HepG2 (cell line): ENCODE measurements at regions not wholly inside any gene's neighbourhood (a gene's known extent, or its start where the extent isn't known, plus 50 kb on each side); places are given as distances from the start of the nearest gene placed in this dataset.

Experiments used
- ATAC-seq: fragments of 200-7000 bp; cut with Tn5 transposase; 3 replicates; pipeline ENCODE4 v1.9.1; 2020; ENCODE audit warnings: mild to moderate bottlenecking, moderate library complexity
- BruUV-seq: library from RNA; stranded (reverse); fragments of 400-500 nt; replicated peaks from 2 replicates; lab custom pipeline; 2021; lab: Mats Ljungman, UMichigan
- CTCF ChIA-PET: fragments of 300-600 bp; formaldehyde crosslinking; extraction: SDS; loops from one replicate; lab custom pipeline; 2021; ENCODE audit warnings: low total read pairs, inconsistent platforms, low intra/inter-chr PET ratio; lab: Yijun Ruan, JAX
- POLR2A ChIA-PET: fragments of 350-600 bp; sonication (Branson Sonifier 250); formaldehyde crosslinking; loops from one replicate; lab custom pipeline; 2020; ENCODE audit warnings: antibody characterized with exemption, inconsistent platforms; lab: Yijun Ruan, JAX
- DNase-seq: peaks from one replicate; pipeline ENCODE4 v3.0.0-alpha.2; 2015; ENCODE audit warnings: low spot score
- FAIRE-seq: peaks from 3 replicates; lab custom pipeline; 2011; peaks lifted over from hg19 to GRCh38; lab: Jason Lieb, UNC
- H2AFZ ChIP-seq: one replicate; pipeline ENCODE4 v1.6.1; 2011; ENCODE audit warnings: low read length, inconsistent platforms
- H3K27ac ChIP-seq: fragments of 300-600 bp; 3 replicates; pipeline ENCODE4 v1.8.0; 2011; ENCODE audit warnings: mixed run types, mild to moderate bottlenecking, mixed read lengths, low read length, inconsistent platforms; ENCODE audit not compliant: insufficient read depth; ENCODE audit errors: extremely low read length
- H3K27me3 ChIP-seq, 2 experiments: fragments of 200-600 bp in 1 of 2; 2 replicates in 1 of 2; 3 replicates in 1 of 2; pipeline versions ENCODE4 v1.6.0 to v1.8.0; 2011; ENCODE audit warnings: low read length in 2 of 2, mild to moderate bottlenecking in 2 of 2, moderate library complexity in 2 of 2, inconsistent platforms in 1 of 2; ENCODE audit not compliant: insufficient read depth in 2 of 2, control insufficient read depth in 1 of 2
- H3K36me3 ChIP-seq, 2 experiments: fragments of 200-600 bp in 1 of 2; replicated peaks in 1 of 2; 2 replicates in 1 of 2; 3 replicates in 1 of 2; pipeline versions ENCODE4 v1.5.1 to v1.8.0; 2011; ENCODE audit warnings: low read length in 2 of 2, inconsistent platforms in 1 of 2; ENCODE audit not compliant: insufficient read depth in 2 of 2, control insufficient read depth in 1 of 2
- H3K4me1 ChIP-seq: 2 replicates; pipeline ENCODE4 v1.5.1; 2012; ENCODE audit warnings: low read length, inconsistent platforms; ENCODE audit not compliant: insufficient read depth
- H3K4me2 ChIP-seq: 2 replicates; pipeline ENCODE4 v1.6.0; 2011; ENCODE audit warnings: low read depth, low read length, inconsistent platforms
- H3K4me3 ChIP-seq, 3 experiments: fragments of 200-600 bp in 1 of 3; sonication (generic), shearing (Covaris generic) in 1 of 3; replicated peaks in 1 of 3; 2 replicates each; pipeline ENCODE4 v1.5.1; 2011 to 2016; ENCODE audit warnings: low read length in 3 of 3, inconsistent platforms in 2 of 3, low read depth in 2 of 3, mild to moderate bottlenecking in 2 of 3, control low read depth in 1 of 3, mixed read lengths in 1 of 3; ENCODE audit not compliant: insufficient read depth in 1 of 3
- H3K79me2 ChIP-seq: one replicate; pipeline ENCODE4 v1.6.1; 2011; ENCODE audit warnings: low read length, inconsistent platforms; ENCODE audit not compliant: insufficient read depth
- H3K9ac ChIP-seq: 2 replicates; pipeline ENCODE4 v1.6.0; 2011; ENCODE audit warnings: mild to moderate bottlenecking, low read depth, low read length, inconsistent platforms; ENCODE audit not compliant: insufficient read depth
- H3K9me3 ChIP-seq: 2 replicates; pipeline ENCODE4 v1.5.1; 2012; ENCODE audit warnings: mild to moderate bottlenecking, low read length
- H4K20me1 ChIP-seq: 2 replicates; pipeline ENCODE4 v1.6.0; 2011; ENCODE audit warnings: inconsistent platforms, mild to moderate bottlenecking, low read length, moderate library complexity; ENCODE audit not compliant: insufficient read depth
- CCAR2 ChIP-seq: fragments of 200-400 bp; formaldehyde crosslinking; optimal IDR thresholded peaks from 2 replicates; pipeline ENCODE3; 2018; ENCODE audit warnings: low read depth, mild to moderate bottlenecking, low read length, moderate library complexity
- CEBPG ChIP-seq: IDR thresholded peaks from 2 replicates; pipeline ENCODE4 v1.6.1; 2016
- KAT2B ChIP-seq: fragments of 150-350 bp; IDR thresholded peaks from 2 replicates; pipeline ENCODE4 v1.6.1; 2014; ENCODE audit warnings: low read depth, low read length, borderline replicate concordance
- POLR2AphosphoS5 ChIP-seq: IDR thresholded peaks from 2 replicates; pipeline ENCODE4 v1.6.1; 2012; ENCODE audit warnings: low read depth, low read length
- REST ChIP-seq, 2 experiments: IDR thresholded peaks; 2 replicates each; pipeline ENCODE4 v1.6.1; 2011 to 2012; ENCODE audit warnings: low read length in 2 of 2, borderline replicate concordance in 1 of 2, low read depth in 1 of 2, mild to moderate bottlenecking in 1 of 2, moderate library complexity in 1 of 2
- SOX13 ChIP-seq, 3 experiments: fragments of 450-650 bp in 1 of 3; sonication (generic) in 1 of 3; formaldehyde crosslinking in 1 of 3; IDR thresholded peaks in 2 of 3; conservative IDR thresholded peaks in 1 of 3; 2 replicates each; pipeline versions ENCODE4 v1.5.0 to v1.6.1; 2016 to 2020; ENCODE audit warnings: antibody characterized with exemption in 1 of 3, mild to moderate bottlenecking in 1 of 3, missing compliant biosample characterization in 1 of 3, missing genetic modification reagents in 1 of 3, moderate library complexity in 1 of 3
- SP5 ChIP-seq: IDR thresholded peaks from 2 replicates; pipeline ENCODE4 v1.6.1; 2016; ENCODE audit warnings: low read depth, borderline replicate concordance
- ZNF30 ChIP-seq: sonication (generic); formaldehyde crosslinking; IDR thresholded peaks from 2 replicates; pipeline ENCODE4 v1.5.0; 2020; ENCODE audit warnings: mild to moderate bottlenecking, missing genetic modification reagents
- ZNF367 ChIP-seq: sonication (generic); formaldehyde crosslinking; IDR thresholded peaks from 2 replicates; pipeline ENCODE4 v1.4.0; 2020; ENCODE audit warnings: missing genetic modification reagents, borderline replicate concordance
- ZNF619 ChIP-seq: sonication (generic); formaldehyde crosslinking; IDR thresholded peaks from 2 replicates; pipeline ENCODE4 v1.4.0; 2020; ENCODE audit warnings: mild to moderate bottlenecking, missing genetic modification reagents
- ZZZ3 ChIP-seq: sonication (generic); formaldehyde crosslinking; IDR thresholded peaks from 2 replicates; pipeline ENCODE4 v1.4.0; 2020; ENCODE audit warnings: missing genetic modification reagents, mild to moderate bottlenecking, borderline replicate concordance
- WGBS: methylation state at CpG from one replicate; pipeline ENCODE4 v1.1.6; 2017; ENCODE audit warnings: low lambda C conversion rate; 5-methylcytosine and 5-hydroxymethylcytosine counted together
- in situ Hi-C: cut with HindIII; loops from 2 replicates; pipeline ENCODE4 v1.10.0; 2017; ENCODE audit warnings: low pct_unique_long_range_greater_than_20kb; ENCODE audit not compliant: extremely low pct_ligation_motif_present
- intact Hi-C: fragments of 100-400 bp; cut with micrococcal nuclease; formaldehyde crosslinking; loops from one replicate; pipeline ENCODE4 v1.10.0; 2022; ENCODE audit not compliant: unreplicated experiment

- ChIA-PET POLR2A (no interaction called here), CTCF (no interaction called here)
- no peak overlapping the region for H3K4me2 ChIP-seq
- H2AFZ ChIP-seq = no peak overlapping the region
- no peaks in the 10 kb centered on the region for H3K27me3 ChIP-seq
- ATAC-seq = no peak
- no peaks in the 10 kb centered on the region for H3K4me1 ChIP-seq
- no peak for DNase-seq
- H3K4me3 ChIP-seq = no peak overlapping the region
- H3K9ac ChIP-seq = no peak overlapping the region
- BruUV-seq = no TSS peak
- H3K9me3 ChIP-seq = no peaks in the 10 kb centered on the region
- H3K36me3 ChIP-seq = no peaks in the 10 kb centered on the region
- intact Hi-C loops = no loop called here
- no peak overlapping the region for H3K27ac ChIP-seq
- WGBS = 9% methylated on average over 9 of the region's 9 CpGs
- H4K20me1 ChIP-seq = no peaks in the 10 kb centered on the region
- FAIRE-seq = no peak
- H3K79me2 ChIP-seq = no peaks in the 10 kb centered on the region
- in situ Hi-C loops = no loop called here
- TF ChIP-seq SOX13 (IDR thresholded peaks at IDR 0.05) (no peak), SOX13 (CRISPR knock-in tag; conservative IDR thresholded peaks at IDR 0.05 in 1 of 2, IDR thresholded peaks at IDR 0.05 in 1 of 2) (no peak), CEBPG (no peak), ZZZ3 (CRISPR knock-in tag) (no peak), KAT2B (no peak), ZNF367 (no peak), POLR2AphosphoS5 (no peak), REST (IDR thresholded peaks at IDR 0.05; ENCODE audit: borderline replicate concordance in 1 of 2, low read depth in 1 of 2, low read length in 2 of 2) (no peak), SP5 (no peak), ZNF619 (no peak), CCAR2 (no peak), ZNF30 (CRISPR knock-in tag) (no peak)
Measured at GRCh38 chr4:95619525-95620443, 71.0 kb upstream of the UNC5C start.
